NCI-H1417 (cell line): ENCODE measurements at regions not wholly inside any gene's neighbourhood (a gene's known extent, or its start where the extent isn't known, plus 50 kb on each side); places are given as distances from the start of the nearest gene placed in this dataset.

ENCODE experiments used
- DNase-seq, 3 experiments: peaks; one replicate each; lab custom pipeline; 2025; lab: John Stamatoyannopoulos, UW

- no peak for DNase-seq
These were observed 284.1 kb downstream of the DSEL start for GRCh38 chr18:67232406-67232805.

- peak in 1 of 3 experiments; percentile 36 for DNase-seq
These were observed 293.6 kb downstream of the DSEL start for GRCh38 chr18:67222887-67223286.

GRCh38 chr18:67219821-67220220, 296.7 kb downstream of the DSEL start:
- DNase-seq: no peak

GRCh38 chr18:67218556-67218955, 298.0 kb downstream of the DSEL start:
- no peak for DNase-seq

- DNase-seq: peak; percentile 41 to 87 (median 50)
These were observed 298.9 kb downstream of the DSEL start for GRCh38 chr18:67217551-67218166.

GRCh38 chr18:67216846-67217245, 299.7 kb downstream of the DSEL start:
- DNase-seq: no peak

- no peak for DNase-seq
These were observed 300.8 kb downstream of the DSEL start for GRCh38 chr18:67215686-67216085.

- no peak for DNase-seq
These were observed 304.9 kb downstream of the DSEL start for GRCh38 chr18:67211646-67212045.

- no peak for DNase-seq
These were observed 315.9 kb downstream of the DSEL start for GRCh38 chr18:67200665-67201064.

- peak; percentile 62 to 97 (median 76) for DNase-seq
These were observed 316.4 kb downstream of the DSEL start for GRCh38 chr18:67199993-67200617.

GRCh38 chr18:67194886-67195285, 321.6 kb downstream of the DSEL start:
- peak in 1 of 3 experiments; percentile 31 for DNase-seq

- no peak for DNase-seq
These were observed 324.0 kb downstream of the DSEL start for GRCh38 chr18:67192535-67192934.

- DNase-seq: peak in 1 of 3 experiments; percentile 49
These were observed 333.1 kb downstream of the DSEL start for GRCh38 chr18:67183398-67183797.

GRCh38 chr18:67179726-67180125, 336.8 kb downstream of the DSEL start:
- no peak for DNase-seq

- no peak for DNase-seq
These were observed 356.9 kb downstream of the DSEL start for GRCh38 chr18:67159662-67160061.

GRCh38 chr18:67154979-67155378, 361.5 kb downstream of the DSEL start:
- no peak for DNase-seq

GRCh38 chr18:67151366-67151765, 365.2 kb downstream of the DSEL start:
- no peak for DNase-seq

GRCh38 chr18:67145586-67146292, 370.8 kb downstream of the DSEL start:
- no peak for DNase-seq

GRCh38 chr18:67144329-67144728, 372.2 kb downstream of the DSEL start:
- peak; percentile 2 to 96 (median 82) for DNase-seq

GRCh38 chr18:67143028-67143427, 373.5 kb downstream of the DSEL start:
- peak; percentile 16 to 51 (median 18) for DNase-seq

GRCh38 chr18:67142604-67143003, 373.9 kb downstream of the DSEL start:
- no peak for DNase-seq

GRCh38 chr18:67140495-67140894, 376.0 kb downstream of the DSEL start:
- DNase-seq: no peak

- no peak for DNase-seq
These were observed 376.6 kb downstream of the DSEL start for GRCh38 chr18:67139899-67140298.
